ENCODE measurements at regions not wholly inside any gene's neighbourhood (a gene's known extent, or its start where the extent isn't known, plus 50 kb on each side); places are given as distances from the start of the nearest gene placed in this dataset.

- no peak overlapping the region for H3K4me3 ChIP-seq (ENCODE audit: low read length)
- TF ChIP-seq, protein P1, sequence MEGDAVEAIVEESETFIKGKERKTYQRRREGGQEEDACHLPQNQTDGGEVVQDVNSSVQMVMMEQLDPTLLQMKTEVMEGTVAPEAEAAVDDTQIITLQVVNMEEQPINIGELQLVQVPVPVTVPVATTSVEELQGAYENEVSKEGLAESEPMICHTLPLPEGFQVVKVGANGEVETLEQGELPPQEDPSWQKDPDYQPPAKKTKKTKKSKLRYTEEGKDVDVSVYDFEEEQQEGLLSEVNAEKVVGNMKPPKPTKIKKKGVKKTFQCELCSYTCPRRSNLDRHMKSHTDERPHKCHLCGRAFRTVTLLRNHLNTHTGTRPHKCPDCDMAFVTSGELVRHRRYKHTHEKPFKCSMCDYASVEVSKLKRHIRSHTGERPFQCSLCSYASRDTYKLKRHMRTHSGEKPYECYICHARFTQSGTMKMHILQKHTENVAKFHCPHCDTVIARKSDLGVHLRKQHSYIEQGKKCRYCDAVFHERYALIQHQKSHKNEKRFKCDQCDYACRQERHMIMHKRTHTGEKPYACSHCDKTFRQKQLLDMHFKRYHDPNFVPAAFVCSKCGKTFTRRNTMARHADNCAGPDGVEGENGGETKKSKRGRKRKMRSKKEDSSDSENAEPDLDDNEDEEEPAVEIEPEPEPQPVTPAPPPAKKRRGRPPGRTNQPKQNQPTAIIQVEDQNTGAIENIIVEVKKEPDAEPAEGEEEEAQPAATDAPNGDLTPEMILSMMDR (conservative IDR thresholded peaks at IDR 0.05; ENCODE audit: low read depth, low read length) = no peak
- DNase-seq (ENCODE audit: low read depth) = no peak
Measured at GRCh38 chr7:18426564-18427226, 68.9 kb upstream of the HDAC9 start.

GRCh38 chr7:18429547-18429946, 66.0 kb upstream of the HDAC9 start:
- H3K4me3 ChIP-seq (ENCODE audit: low read length) = no peak overlapping the region
- no peak for DNase-seq (ENCODE audit: low read depth)
- TF ChIP-seq, protein P1 (conservative IDR thresholded peaks at IDR 0.05; ENCODE audit: low read depth, low read length) = no peak

- TF ChIP-seq, protein P1 (conservative IDR thresholded peaks at IDR 0.05; ENCODE audit: low read depth, low read length) = no peak
- H3K4me3 ChIP-seq (ENCODE audit: low read length) = no peak overlapping the region
- no peak for DNase-seq (ENCODE audit: low read depth)
Measured at GRCh38 chr7:18430810-18431209, 64.7 kb upstream of the HDAC9 start.

DNA sequence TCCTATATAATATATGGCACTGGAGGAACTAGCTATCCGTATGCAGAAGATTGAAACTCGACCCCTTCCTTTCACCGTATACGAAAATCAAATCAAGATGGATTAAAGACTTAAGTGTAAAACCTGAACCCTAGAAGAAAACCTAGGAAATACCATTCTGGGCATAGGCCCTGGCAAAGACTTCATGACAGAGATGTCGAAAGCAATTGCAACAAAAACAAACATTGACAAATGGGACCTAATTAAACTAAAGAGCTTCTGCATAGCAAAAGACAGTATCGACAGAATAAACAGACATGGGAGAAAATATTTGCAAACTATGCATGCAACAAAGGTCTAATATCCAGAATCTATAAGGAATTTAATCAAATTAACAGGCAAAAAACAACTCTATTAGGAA, 61.4 kb upstream of the HDAC9 start:
- DNase-seq (ENCODE audit: low read depth) = no peak
- TF ChIP-seq, protein P1 (conservative IDR thresholded peaks at IDR 0.05; ENCODE audit: low read depth, low read length) = no peak
- no peak overlapping the region for H3K4me3 ChIP-seq (ENCODE audit: low read length)

- TF ChIP-seq, protein P1 (conservative IDR thresholded peaks at IDR 0.05; ENCODE audit: low read depth, low read length) = no peak
- no peak for DNase-seq (ENCODE audit: low read depth)
- no peak overlapping the region for H3K4me3 ChIP-seq (ENCODE audit: low read length)
Measured at GRCh38 chr7:18437101-18437500, 58.4 kb upstream of the HDAC9 start.

DNA sequence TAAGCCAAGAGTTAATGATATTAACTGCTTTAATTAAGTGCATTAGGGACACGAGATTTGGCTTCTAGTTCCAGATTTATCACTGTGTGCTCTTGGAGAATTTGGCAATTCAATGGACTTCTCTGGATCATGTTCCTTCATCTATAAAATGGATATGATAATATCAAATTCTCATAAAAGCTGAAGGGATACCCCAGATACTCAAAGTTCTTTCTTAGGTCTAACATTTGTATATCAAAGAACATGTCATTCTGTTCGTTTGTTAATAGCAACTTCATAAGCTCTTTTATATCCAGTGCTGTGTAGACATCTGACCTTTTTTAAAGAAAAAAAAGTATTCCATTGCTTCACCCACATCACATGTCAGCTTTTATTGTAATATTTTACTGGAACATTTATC, 54.6 kb upstream of the HDAC9 start:
- no peak for DNase-seq (ENCODE audit: low read depth)
- TF ChIP-seq, protein P1 (conservative IDR thresholded peaks at IDR 0.05; ENCODE audit: low read depth, low read length) = no peak
- no peak overlapping the region for H3K4me3 ChIP-seq (ENCODE audit: low read length)

DNA sequence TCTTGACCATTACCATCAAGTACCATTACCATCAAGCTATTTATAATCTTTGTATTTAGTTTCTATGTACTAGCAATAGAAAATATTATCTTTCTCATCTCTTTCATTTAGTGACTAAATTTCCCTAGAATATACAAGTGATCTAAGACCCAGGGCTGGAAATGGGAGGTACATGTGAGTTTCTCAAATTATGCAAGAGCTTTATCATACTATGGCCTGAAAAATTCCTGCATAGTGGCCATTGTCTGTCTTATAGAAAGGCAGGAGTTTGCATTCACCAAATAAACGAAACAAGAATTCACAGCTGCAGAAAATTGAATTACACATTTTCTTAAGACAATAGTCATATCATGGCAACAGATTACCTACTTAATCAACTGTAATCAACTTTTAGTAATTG, 50.7 kb upstream of the HDAC9 start:
- TF ChIP-seq, protein P1 (conservative IDR thresholded peaks at IDR 0.05; ENCODE audit: low read depth, low read length) = no peak
- no peak overlapping the region for H3K4me3 ChIP-seq (ENCODE audit: low read length)
- no peak for DNase-seq (ENCODE audit: low read depth)
